Lower leg skin (tissue), 4 donors: ENCODE measurements at regions not wholly inside any gene's neighbourhood (a gene's known extent, or its start where the extent isn't known, plus 50 kb on each side); places are given as distances from the start of the nearest gene placed in this dataset.

ENCODE experiments used
- DNase-seq, 2 donors: peaks; one replicate each; pipeline ENCODE4 v3.0.0-alpha.2; 2019; ENCODE audit warnings: low spot score in 2 of 2
- H3K4me3 ChIP-seq: fragments of 200-600 bp; sonication (generic); 2 replicates; pipeline ENCODE4 v1.5.1; 2017; ENCODE audit warnings: mild to moderate bottlenecking, low read depth; ENCODE audit not compliant: poor library complexity, severe bottlenecking
- POLR2A ChIP-seq, 2 donors: fragments of 450-650 bp; IDR thresholded peaks; one replicate each; pipeline ENCODE4 v1.6.1; 2016 to 2017; ENCODE audit warnings: antibody characterized with exemption in 2 of 2, mild to moderate bottlenecking in 1 of 2, moderate library complexity in 1 of 2
- WGBS, 2 donors: methylation state at CpG; one replicate each; pipeline ENCODE4 v1.1.5; 2018; 5-methylcytosine and 5-hydroxymethylcytosine counted together
- intact Hi-C: fragments of 100-400 bp; cut with DNase I; formaldehyde crosslinking; loops from one replicate; pipeline ENCODE4 v1.15.0; 2023; ENCODE audit warnings: low total_unique reads
- TF ChIP-seq, protein P1 (sequence below), 3 donors: fragments of 450-650 bp; IDR thresholded peaks; one replicate each; pipeline ENCODE4 v1.5.1; 2016; ENCODE audit warnings: antibody characterized with exemption in 3 of 3, mild to moderate bottlenecking in 3 of 3, moderate library complexity in 2 of 3

- intact Hi-C loops: no loop called here
- no peak for DNase-seq
- TF ChIP-seq, protein P1, sequence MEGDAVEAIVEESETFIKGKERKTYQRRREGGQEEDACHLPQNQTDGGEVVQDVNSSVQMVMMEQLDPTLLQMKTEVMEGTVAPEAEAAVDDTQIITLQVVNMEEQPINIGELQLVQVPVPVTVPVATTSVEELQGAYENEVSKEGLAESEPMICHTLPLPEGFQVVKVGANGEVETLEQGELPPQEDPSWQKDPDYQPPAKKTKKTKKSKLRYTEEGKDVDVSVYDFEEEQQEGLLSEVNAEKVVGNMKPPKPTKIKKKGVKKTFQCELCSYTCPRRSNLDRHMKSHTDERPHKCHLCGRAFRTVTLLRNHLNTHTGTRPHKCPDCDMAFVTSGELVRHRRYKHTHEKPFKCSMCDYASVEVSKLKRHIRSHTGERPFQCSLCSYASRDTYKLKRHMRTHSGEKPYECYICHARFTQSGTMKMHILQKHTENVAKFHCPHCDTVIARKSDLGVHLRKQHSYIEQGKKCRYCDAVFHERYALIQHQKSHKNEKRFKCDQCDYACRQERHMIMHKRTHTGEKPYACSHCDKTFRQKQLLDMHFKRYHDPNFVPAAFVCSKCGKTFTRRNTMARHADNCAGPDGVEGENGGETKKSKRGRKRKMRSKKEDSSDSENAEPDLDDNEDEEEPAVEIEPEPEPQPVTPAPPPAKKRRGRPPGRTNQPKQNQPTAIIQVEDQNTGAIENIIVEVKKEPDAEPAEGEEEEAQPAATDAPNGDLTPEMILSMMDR (IDR thresholded peaks at IDR 0.05): no peak
- no peak for TF ChIP-seq POLR2A (IDR thresholded peaks at IDR 0.05)
- no peak overlapping the region for H3K4me3 ChIP-seq
- WGBS, 2 donors: 72 to 78% methylated on average over 14 of the region's 14 CpGs
These were observed 123.9 kb upstream of the VSTM2B start for GRCh38 chr19:29401712-29402421.

DNA sequence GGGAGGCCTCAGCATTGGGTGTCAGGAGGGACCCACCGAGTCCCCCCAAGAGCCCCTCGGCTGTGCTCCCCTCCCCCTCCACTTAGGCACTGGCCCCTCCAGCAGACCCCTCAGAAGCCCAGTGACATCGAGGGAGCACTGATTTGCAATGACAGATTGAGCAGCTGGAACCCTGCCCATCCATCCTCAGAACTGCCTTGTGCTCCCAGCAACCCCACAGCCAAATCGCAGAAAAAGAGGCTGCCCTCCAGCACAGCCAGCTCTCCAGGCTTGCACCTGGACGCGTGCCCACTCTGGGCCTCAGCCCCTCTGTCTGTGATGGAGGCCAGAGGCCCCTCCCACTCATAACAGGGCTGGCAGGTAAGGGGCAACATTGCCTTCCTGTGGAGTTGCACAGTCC is 123.2 kb upstream of the VSTM2B start:
- TF ChIP-seq POLR2A (IDR thresholded peaks at IDR 0.05): no peak
- TF ChIP-seq, protein P1 (IDR thresholded peaks at IDR 0.05): no peak
- no peak overlapping the region for H3K4me3 ChIP-seq
- 59 to 61% methylated on average over 6 of the region's 6 CpGs for WGBS, 2 donors
- DNase-seq: no peak
- intact Hi-C loops: no loop called here

GRCh38 chr19:29404015-29404414 is 121.8 kb upstream of the VSTM2B start:
- WGBS, 2 donors: 85 to 90% methylated on average over 5 to 8 of the region's 8 CpGs
- DNase-seq: no peak
- intact Hi-C loops: no loop called here

DNA sequence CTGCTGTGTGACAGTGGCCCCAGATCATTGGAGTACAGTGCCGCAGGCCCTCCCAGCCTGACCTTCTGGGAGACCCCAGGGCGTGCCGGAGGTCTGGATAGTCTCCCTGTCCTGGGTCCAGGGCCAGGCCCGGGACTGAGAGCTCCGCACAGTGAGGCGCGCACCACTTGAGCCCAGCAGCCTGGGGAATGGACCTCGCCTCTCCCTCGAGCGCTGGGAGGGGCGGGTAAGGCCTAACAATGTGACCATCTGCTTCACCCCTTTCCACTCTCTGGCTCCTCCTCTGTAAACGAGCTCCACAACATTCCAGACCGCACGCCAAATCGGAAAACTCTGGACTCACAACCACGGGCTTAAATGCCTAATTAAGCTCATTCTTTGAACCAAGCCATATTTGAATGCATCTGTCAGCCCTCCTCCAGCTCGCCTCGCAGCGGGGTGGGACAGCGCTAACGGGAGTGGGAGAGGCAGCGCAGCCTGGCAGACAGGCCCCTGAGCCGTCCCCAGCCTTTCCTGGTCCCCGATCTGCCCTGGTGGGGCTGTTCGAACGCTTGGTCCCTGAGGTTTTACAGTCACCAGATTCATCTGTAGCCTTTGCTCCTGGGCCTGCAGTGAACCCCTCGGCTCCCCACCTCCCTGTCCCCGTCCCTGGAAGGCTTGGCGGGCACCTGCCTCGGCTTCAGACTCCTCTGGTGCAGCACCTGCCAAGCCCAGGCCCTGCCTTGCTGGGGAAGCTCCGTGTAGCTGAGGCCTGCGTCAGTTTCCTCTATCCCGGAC is 120.7 kb upstream of the VSTM2B start:
- DNase-seq: no peak

More at GRCh38 chr19:29404015-29404414, 121.8 kb upstream of the VSTM2B start:
- H3K4me3 ChIP-seq: no peak overlapping the region
- no peak for TF ChIP-seq POLR2A (IDR thresholded peaks at IDR 0.05)

GRCh38 chr19:29405728-29405995 is 120.1 kb upstream of the VSTM2B start:
- 80 to 83% methylated on average over 11 of the region's 11 CpGs for WGBS, 2 donors
- DNase-seq: no peak
- no peak overlapping the region for H3K4me3 ChIP-seq
- intact Hi-C loops: no loop called here
- TF ChIP-seq POLR2A (IDR thresholded peaks at IDR 0.05): no peak
- TF ChIP-seq, protein P1 (IDR thresholded peaks at IDR 0.05): no peak

More for the DNA sequence above, 120.7 kb upstream of the VSTM2B start:
- H3K4me3 ChIP-seq: no peak overlapping the region
- 10 to 18% methylated on average over 25 to 32 of the region's 33 CpGs for WGBS, 2 donors
- TF ChIP-seq, protein P1 (IDR thresholded peaks at IDR 0.05): no peak
- TF ChIP-seq POLR2A (IDR thresholded peaks at IDR 0.05): no peak
- intact Hi-C loops: no loop called here

- no peak for DNase-seq
- 89 to 90% methylated on average over 11 to 12 of the region's 14 CpGs for WGBS, 2 donors
- intact Hi-C loops: no loop called here
- TF ChIP-seq, protein P1 (IDR thresholded peaks at IDR 0.05): no peak
- no peak for TF ChIP-seq POLR2A (IDR thresholded peaks at IDR 0.05)
- no peak overlapping the region for H3K4me3 ChIP-seq
These were observed 116.5 kb upstream of the VSTM2B start for GRCh38 chr19:29409076-29409862.
